ENCODE measurements at regions not wholly inside any gene's neighbourhood (a gene's known extent, or its start where the extent isn't known, plus 50 kb on each side); places are given as distances from the start of the nearest gene placed in this dataset.

- H3K27ac Mint-ChIP-seq, result no peak overlapping the region
- peaks cover 2% of the 10 kb centered on the region for H3K27me3 Mint-ChIP-seq
- no peak for DNase-seq (ENCODE audit: low spot score, unreplicated experiment)
- H3K4me1 Mint-ChIP-seq (ENCODE audit: low read depth), result peaks cover 12% of the 10 kb centered on the region
- TF ChIP-seq CTCF (IDR thresholded peaks at IDR 0.05; ENCODE audit: unreplicated experiment), result no peak
- H3K36me3 Mint-ChIP-seq (ENCODE audit: insufficient read depth), result no peaks in the 10 kb centered on the region
- peaks cover 3% of the 10 kb centered on the region for H3K9me3 Mint-ChIP-seq (ENCODE audit: low read depth)
- no peak overlapping the region for H3K4me3 Mint-ChIP-seq (ENCODE audit: low read depth)
Observed at GRCh38 chrX:40177942-40178715, 80.4 kb upstream of the BCOR start.

GRCh38 chrX:40177489-40177888 is 79.7 kb upstream of the BCOR start:
- no peak for TF ChIP-seq CTCF (IDR thresholded peaks at IDR 0.05; ENCODE audit: unreplicated experiment)
- Mint-ChIP-seq H3K9me3 (ENCODE audit: low read depth) (peaks cover 3% of the 10 kb centered on the region), H3K4me3 (ENCODE audit: low read depth) (peak overlapping the region; percentile 75), H3K4me1 (ENCODE audit: low read depth) (peaks cover 12% of the 10 kb centered on the region), H3K27ac (peak overlapping the region; percentile 88), H3K36me3 (ENCODE audit: insufficient read depth) (no peaks in the 10 kb centered on the region), H3K27me3 (peaks cover 6% of the 10 kb centered on the region)
- DNase-seq (ENCODE audit: low spot score, unreplicated experiment), result no peak

- H3K4me1 Mint-ChIP-seq (ENCODE audit: low read depth), result peaks cover 14% of the 10 kb centered on the region
- H3K27ac Mint-ChIP-seq, result peak overlapping the region; percentile 88
- H3K9me3 Mint-ChIP-seq (ENCODE audit: low read depth), result peaks cover 3% of the 10 kb centered on the region
- H3K36me3 Mint-ChIP-seq (ENCODE audit: insufficient read depth), result no peaks in the 10 kb centered on the region
- H3K27me3 Mint-ChIP-seq, result peaks cover 8% of the 10 kb centered on the region
- TF ChIP-seq CTCF (IDR thresholded peaks at IDR 0.05; ENCODE audit: unreplicated experiment), result peak; percentile 19
- peak overlapping the region; percentile 75 for H3K4me3 Mint-ChIP-seq (ENCODE audit: low read depth)
- no peak for DNase-seq (ENCODE audit: low spot score, unreplicated experiment)
Observed at GRCh38 chrX:40177117-40177430, 79.3 kb upstream of the BCOR start.

- H3K9me3 Mint-ChIP-seq (ENCODE audit: low read depth), result peaks cover 3% of the 10 kb centered on the region
- peaks cover 9% of the 10 kb centered on the region for H3K27me3 Mint-ChIP-seq
- H3K4me1 Mint-ChIP-seq (ENCODE audit: low read depth), result peaks cover 14% of the 10 kb centered on the region
- no peak for DNase-seq (ENCODE audit: low spot score, unreplicated experiment)
- no peaks in the 10 kb centered on the region for H3K36me3 Mint-ChIP-seq (ENCODE audit: insufficient read depth)
- peak overlapping the region; percentile 88 for H3K27ac Mint-ChIP-seq
- no peak for TF ChIP-seq CTCF (IDR thresholded peaks at IDR 0.05; ENCODE audit: unreplicated experiment)
- H3K4me3 Mint-ChIP-seq (ENCODE audit: low read depth), result peak overlapping the region; percentile 75
Observed at GRCh38 chrX:40176351-40177116, 78.8 kb upstream of the BCOR start.

GRCh38 chrX:40175511-40176350 is 78.0 kb upstream of the BCOR start:
- Mint-ChIP-seq H3K9me3 (ENCODE audit: low read depth) (peaks cover 3% of the 10 kb centered on the region), H3K4me3 (ENCODE audit: low read depth) (peak overlapping the region; percentile 75), H3K4me1 (ENCODE audit: low read depth) (peaks cover 20% of the 10 kb centered on the region), H3K36me3 (ENCODE audit: insufficient read depth) (no peaks in the 10 kb centered on the region), H3K27me3 (peaks cover 13% of the 10 kb centered on the region), H3K27ac (peak overlapping the region; percentile 90)
- no peak for DNase-seq (ENCODE audit: low spot score, unreplicated experiment)
- no peak for TF ChIP-seq CTCF (IDR thresholded peaks at IDR 0.05; ENCODE audit: unreplicated experiment)

All from progenitor cell of endocrine pancreas (in vitro differentiated cells).